ENCODE measurements at regions not wholly inside any gene's neighbourhood (a gene's known extent, or its start where the extent isn't known, plus 50 kb on each side); places are given as distances from the start of the nearest gene placed in this dataset.
A peak's percentile ranks its signal among the peaks of the same experiment; 100 is the strongest.

GRCh38 chr15:38687775-38688495, 123.3 kb upstream of the RASGRP1 start:
- Mint-ChIP-seq H3K36me3 (ENCODE audit: low read depth, unreplicated experiment) (no peaks in the 10 kb centered on the region), H3K9me3 (ENCODE audit: unreplicated experiment) (no peaks in the 10 kb centered on the region), H3K4me3 (ENCODE audit: unreplicated experiment) (no peak overlapping the region), H3K27me3 (ENCODE audit: low read depth, unreplicated experiment) (peaks cover 5% of the 10 kb centered on the region), H3K4me1 (ENCODE audit: low read depth, unreplicated experiment) (no peaks in the 10 kb centered on the region), H3K27ac (ENCODE audit: unreplicated experiment) (no peak overlapping the region)
- no peak for DNase-seq (ENCODE audit: low read depth)
- Histone ChIP-seq H3K9me3 (ENCODE audit: insufficient read depth, low read depth, low read length) (no peaks in the 10 kb centered on the region), H3K27me3 (ENCODE audit: insufficient read depth, low read length) (no peaks in the 10 kb centered on the region), H3K4me2 (ENCODE audit: low read length) (peak overlapping the region; percentile 7), H3K79me2 (ENCODE audit: insufficient read depth, low read length) (no peaks in the 10 kb centered on the region), H3K27ac (ENCODE audit: low read depth, low read length) (no peak overlapping the region), H2AFZ (ENCODE audit: low read depth, low read length) (no peak overlapping the region), H3K4me3 (ENCODE audit: insufficient read depth, low read depth, low read length) (no peak overlapping the region), H3K36me3 (ENCODE audit: insufficient read depth, low read length) (no peaks in the 10 kb centered on the region), H3K9ac (ENCODE audit: low read length) (no peak overlapping the region), H3K4me1 (ENCODE audit: insufficient read depth, low read length) (peaks cover 3% of the 10 kb centered on the region), H4K20me1 (ENCODE audit: insufficient read depth, low read length) (no peaks in the 10 kb centered on the region)
- TF ChIP-seq EZH2 (IDR thresholded peaks at IDR 0.05; ENCODE audit: insufficient read depth, low read length) (no peak), CTCF (IDR thresholded peaks at IDR 0.05; ENCODE audit: insufficient read depth, low read depth, low read length) (no peak)
- no peak for FAIRE-seq

GRCh38 chr15:38688761-38689160, 124.1 kb upstream of the RASGRP1 start:
- Mint-ChIP-seq H3K4me3 (ENCODE audit: unreplicated experiment) (no peak overlapping the region), H3K36me3 (ENCODE audit: low read depth, unreplicated experiment) (no peaks in the 10 kb centered on the region), H3K9me3 (ENCODE audit: unreplicated experiment) (no peaks in the 10 kb centered on the region), H3K27ac (ENCODE audit: unreplicated experiment) (no peak overlapping the region), H3K27me3 (ENCODE audit: low read depth, unreplicated experiment) (peaks cover 5% of the 10 kb centered on the region), H3K4me1 (ENCODE audit: low read depth, unreplicated experiment) (no peaks in the 10 kb centered on the region)
- Histone ChIP-seq H3K36me3 (ENCODE audit: insufficient read depth, low read length) (no peaks in the 10 kb centered on the region), H3K4me1 (ENCODE audit: insufficient read depth, low read length) (peaks cover 3% of the 10 kb centered on the region), H3K27me3 (ENCODE audit: insufficient read depth, low read length) (no peaks in the 10 kb centered on the region), H3K9ac (ENCODE audit: low read length) (no peak overlapping the region), H4K20me1 (ENCODE audit: insufficient read depth, low read length) (no peaks in the 10 kb centered on the region), H3K4me3 (ENCODE audit: insufficient read depth, low read depth, low read length) (no peak overlapping the region), H3K27ac (ENCODE audit: low read depth, low read length) (no peak overlapping the region), H3K9me3 (ENCODE audit: insufficient read depth, low read depth, low read length) (no peaks in the 10 kb centered on the region), H3K4me2 (ENCODE audit: low read length) (no peak overlapping the region), H3K79me2 (ENCODE audit: insufficient read depth, low read length) (no peaks in the 10 kb centered on the region), H2AFZ (ENCODE audit: low read depth, low read length) (no peak overlapping the region)
- no peak for DNase-seq (ENCODE audit: low read depth)
- TF ChIP-seq EZH2 (IDR thresholded peaks at IDR 0.05; ENCODE audit: insufficient read depth, low read length), result no peak
- TF ChIP-seq CTCF (IDR thresholded peaks at IDR 0.05; ENCODE audit: insufficient read depth, low read depth, low read length), result no peak
- FAIRE-seq, result peak; percentile 34

GRCh38 chr15:38689522-38689921, 124.9 kb upstream of the RASGRP1 start:
- Mint-ChIP-seq H3K4me1 (ENCODE audit: low read depth, unreplicated experiment) (no peaks in the 10 kb centered on the region), H3K9me3 (ENCODE audit: unreplicated experiment) (no peaks in the 10 kb centered on the region), H3K27me3 (ENCODE audit: low read depth, unreplicated experiment) (peaks cover 7% of the 10 kb centered on the region), H3K4me3 (ENCODE audit: unreplicated experiment) (no peak overlapping the region), H3K27ac (ENCODE audit: unreplicated experiment) (no peak overlapping the region), H3K36me3 (ENCODE audit: low read depth, unreplicated experiment) (no peaks in the 10 kb centered on the region)
- Histone ChIP-seq H3K4me3 (ENCODE audit: insufficient read depth, low read depth, low read length) (no peak overlapping the region), H3K27ac (ENCODE audit: low read depth, low read length) (no peak overlapping the region), H2AFZ (ENCODE audit: low read depth, low read length) (no peak overlapping the region), H3K36me3 (ENCODE audit: insufficient read depth, low read length) (no peaks in the 10 kb centered on the region), H3K27me3 (ENCODE audit: insufficient read depth, low read length) (no peaks in the 10 kb centered on the region), H3K79me2 (ENCODE audit: insufficient read depth, low read length) (no peaks in the 10 kb centered on the region), H3K9ac (ENCODE audit: low read length) (no peak overlapping the region), H4K20me1 (ENCODE audit: insufficient read depth, low read length) (no peaks in the 10 kb centered on the region), H3K4me1 (ENCODE audit: insufficient read depth, low read length) (peaks cover 3% of the 10 kb centered on the region), H3K4me2 (ENCODE audit: low read length) (no peak overlapping the region), H3K9me3 (ENCODE audit: insufficient read depth, low read depth, low read length) (no peaks in the 10 kb centered on the region)
- FAIRE-seq (no peak), DNase-seq (ENCODE audit: low read depth) (no peak)
- TF ChIP-seq EZH2 (IDR thresholded peaks at IDR 0.05; ENCODE audit: insufficient read depth, low read length) (no peak), CTCF (IDR thresholded peaks at IDR 0.05; ENCODE audit: insufficient read depth, low read depth, low read length) (no peak)
